ENCODE measurements at regions not wholly inside any gene's neighbourhood (a gene's known extent, or its start where the extent isn't known, plus 50 kb on each side); places are given as distances from the start of the nearest gene placed in this dataset.
"Not testable (repeated sequence)": the region's sequence is repeated elsewhere in the genome, so short reads cannot be mapped to it uniquely, and the experiment has no call there.

- no peak for DNase-seq
Measured at GRCh38 chr3:174547801-174548435, 311.2 kb upstream of the NAALADL2 start.

GRCh38 chr3:174548841-174549623 lies 310.1 kb upstream of the NAALADL2 start:
- no peak for DNase-seq

GRCh38 chr3:174581558-174581957 lies 277.6 kb upstream of the NAALADL2 start:
- DNase-seq: no peak

GRCh38 chr3:174583396-174583795 lies 275.7 kb upstream of the NAALADL2 start:
- no peak for DNase-seq

GRCh38 chr3:174587137-174587536 lies 272.0 kb upstream of the NAALADL2 start:
- DNase-seq: not testable (repeated sequence)

GRCh38 chr3:174596447-174596982 lies 262.6 kb upstream of the NAALADL2 start:
- DNase-seq: no peak

- DNase-seq: no peak
Measured at GRCh38 chr3:174598885-174599439, 260.2 kb upstream of the NAALADL2 start.

- no peak for DNase-seq
Measured at GRCh38 chr3:174613173-174613572, 246.0 kb upstream of the NAALADL2 start.

GRCh38 chr3:174614036-174614435 lies 245.1 kb upstream of the NAALADL2 start:
- DNase-seq: no peak

- DNase-seq: no peak
Measured at GRCh38 chr3:174618368-174619080, 240.6 kb upstream of the NAALADL2 start.

GRCh38 chr3:174619239-174619638 lies 239.9 kb upstream of the NAALADL2 start:
- no peak for DNase-seq

GRCh38 chr3:174620138-174620537 lies 239.0 kb upstream of the NAALADL2 start:
- DNase-seq: no peak

- DNase-seq: no peak
Measured at GRCh38 chr3:174620855-174621472, 238.2 kb upstream of the NAALADL2 start.

- no peak for DNase-seq
Measured at GRCh38 chr3:174633342-174633741, 225.8 kb upstream of the NAALADL2 start.

- DNase-seq: no peak
Measured at GRCh38 chr3:174636451-174636850, 222.7 kb upstream of the NAALADL2 start.

GRCh38 chr3:174639406-174639805 lies 219.7 kb upstream of the NAALADL2 start:
- DNase-seq: no peak

GRCh38 chr3:174639970-174640369 lies 219.2 kb upstream of the NAALADL2 start:
- no peak for DNase-seq

- DNase-seq: no peak
Measured at GRCh38 chr3:174640932-174641331, 218.2 kb upstream of the NAALADL2 start.

- DNase-seq: no peak
Measured at GRCh38 chr3:174644287-174644686, 214.8 kb upstream of the NAALADL2 start.

- no peak for DNase-seq
Measured at GRCh38 chr3:174651951-174652350, 207.2 kb upstream of the NAALADL2 start.

GRCh38 chr3:174659511-174659910 lies 199.6 kb upstream of the NAALADL2 start:
- DNase-seq: no peak

GRCh38 chr3:174662653-174663052 lies 196.5 kb upstream of the NAALADL2 start:
- DNase-seq: no peak

- DNase-seq: no peak
Measured at GRCh38 chr3:174667386-174667785, 191.7 kb upstream of the NAALADL2 start.

Data from kidney glomerular epithelial cell (primary cell).